ENCODE measurements at regions not wholly inside any gene's neighbourhood (a gene's known extent, or its start where the extent isn't known, plus 50 kb on each side); places are given as distances from the start of the nearest gene placed in this dataset.

DNA sequence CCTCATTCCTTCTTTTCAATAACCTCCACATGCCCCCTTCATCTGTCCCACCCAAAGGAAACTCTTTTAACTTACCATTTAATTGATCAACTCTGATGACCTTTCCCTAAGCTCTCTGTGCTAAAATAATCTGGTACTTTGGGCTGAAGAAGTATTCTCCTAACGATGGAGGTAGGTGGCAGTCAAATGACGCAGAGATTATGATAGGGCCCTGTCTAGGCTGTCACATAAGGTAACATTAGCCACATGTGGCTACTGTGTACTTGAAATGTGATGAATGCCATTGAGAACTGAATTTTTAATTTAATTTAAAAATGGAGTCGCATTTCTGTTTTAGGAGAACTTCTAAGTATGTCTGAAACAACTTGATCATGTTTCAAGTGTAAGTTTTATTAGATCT, 140.5 kb upstream of the TNP1 start:
- TF ChIP-seq, protein P1, sequence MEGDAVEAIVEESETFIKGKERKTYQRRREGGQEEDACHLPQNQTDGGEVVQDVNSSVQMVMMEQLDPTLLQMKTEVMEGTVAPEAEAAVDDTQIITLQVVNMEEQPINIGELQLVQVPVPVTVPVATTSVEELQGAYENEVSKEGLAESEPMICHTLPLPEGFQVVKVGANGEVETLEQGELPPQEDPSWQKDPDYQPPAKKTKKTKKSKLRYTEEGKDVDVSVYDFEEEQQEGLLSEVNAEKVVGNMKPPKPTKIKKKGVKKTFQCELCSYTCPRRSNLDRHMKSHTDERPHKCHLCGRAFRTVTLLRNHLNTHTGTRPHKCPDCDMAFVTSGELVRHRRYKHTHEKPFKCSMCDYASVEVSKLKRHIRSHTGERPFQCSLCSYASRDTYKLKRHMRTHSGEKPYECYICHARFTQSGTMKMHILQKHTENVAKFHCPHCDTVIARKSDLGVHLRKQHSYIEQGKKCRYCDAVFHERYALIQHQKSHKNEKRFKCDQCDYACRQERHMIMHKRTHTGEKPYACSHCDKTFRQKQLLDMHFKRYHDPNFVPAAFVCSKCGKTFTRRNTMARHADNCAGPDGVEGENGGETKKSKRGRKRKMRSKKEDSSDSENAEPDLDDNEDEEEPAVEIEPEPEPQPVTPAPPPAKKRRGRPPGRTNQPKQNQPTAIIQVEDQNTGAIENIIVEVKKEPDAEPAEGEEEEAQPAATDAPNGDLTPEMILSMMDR (IDR thresholded peaks at IDR 0.05), result no peak
- no peak for TF ChIP-seq POLR2AphosphoS5 (IDR thresholded peaks at IDR 0.05)
